Neuronal stem cell (in vitro differentiated cells): ENCODE measurements at regions not wholly inside any gene's neighbourhood (a gene's known extent, or its start where the extent isn't known, plus 50 kb on each side); places are given as distances from the start of the nearest gene placed in this dataset.

Experiments used
- DNase-seq: peaks from one replicate; pipeline ENCODE4 v3.0.0-alpha.2; 2013; ENCODE audit warnings: low spot score
- H2AFZ ChIP-seq: one replicate; pipeline ENCODE4 v1.6.1; 2013; ENCODE audit warnings: mild to moderate bottlenecking, low read length, inconsistent platforms
- H2AK5ac ChIP-seq: 2 replicates; pipeline ENCODE4 v1.6.1; 2013; ENCODE audit warnings: low read depth, mild to moderate bottlenecking, inconsistent platforms, low read length, moderate library complexity, mixed read lengths
- H2BK120ac ChIP-seq: 2 replicates; pipeline ENCODE4 v1.6.1; 2013; ENCODE audit warnings: low read depth, mild to moderate bottlenecking, inconsistent platforms, low read length, moderate library complexity, mixed read lengths
- H2BK12ac ChIP-seq: one replicate; pipeline ENCODE4 v1.6.1; 2013; ENCODE audit warnings: low read length, inconsistent platforms
- H2BK15ac ChIP-seq: 2 replicates; pipeline ENCODE4 v1.6.1; 2013; ENCODE audit warnings: mild to moderate bottlenecking, low read length, inconsistent platforms, mixed read lengths
- H2BK5ac ChIP-seq: one replicate; pipeline ENCODE4 v1.6.1; 2013; ENCODE audit warnings: inconsistent platforms, mild to moderate bottlenecking, low read length, moderate library complexity
- H3K14ac ChIP-seq: one replicate; pipeline ENCODE4 v1.6.1; 2013; ENCODE audit warnings: low read length, inconsistent platforms
- H3K18ac ChIP-seq: 2 replicates; pipeline ENCODE4 v1.6.1; 2013; ENCODE audit warnings: low read length, inconsistent platforms
- H3K23ac ChIP-seq: 2 replicates; pipeline ENCODE4 v1.6.1; 2013; ENCODE audit warnings: low read depth, mild to moderate bottlenecking, mixed read lengths, low read length, inconsistent platforms; ENCODE audit not compliant: poor library complexity
- H3K27ac ChIP-seq: replicated peaks from 3 replicates; pipeline ENCODE4 v1.5.1; 2013; ENCODE audit warnings: low read length, inconsistent platforms
- H3K27me3 ChIP-seq, 3 experiments: 2 replicates each; pipeline ENCODE4 v1.6.1; 2013; ENCODE audit warnings: low read length in 3 of 3, mild to moderate bottlenecking in 2 of 3, inconsistent platforms in 1 of 3, low read depth in 1 of 3, mixed read lengths in 1 of 3, moderate library complexity in 1 of 3; ENCODE audit not compliant: control insufficient read depth in 3 of 3, insufficient read depth in 3 of 3
- H3K36me3 ChIP-seq, 2 donors: replicated peaks in 1 of 2; 2 replicates each; pipeline ENCODE4 v1.6.1; 2013; ENCODE audit warnings: low read length in 2 of 2; ENCODE audit not compliant: control insufficient read depth in 2 of 2, insufficient read depth in 2 of 2
- H3K4ac ChIP-seq: 2 replicates; pipeline ENCODE4 v1.6.1; 2013; ENCODE audit warnings: inconsistent platforms, mild to moderate bottlenecking, low read length, moderate library complexity
- H3K4me1 ChIP-seq, 2 donors: 1 replicate in 1 of 2; 2 replicates in 1 of 2; pipeline ENCODE4 v1.6.1; 2013; ENCODE audit warnings: low read length in 2 of 2, low read depth in 1 of 2; ENCODE audit not compliant: control insufficient read depth in 2 of 2, insufficient read depth in 1 of 2
- H3K4me2 ChIP-seq: one replicate; pipeline ENCODE4 v1.6.1; 2013; ENCODE audit warnings: mild to moderate bottlenecking, low read length, inconsistent platforms; ENCODE audit not compliant: insufficient read depth, poor library complexity, severe bottlenecking
- H3K4me3 ChIP-seq, 2 donors: 2 replicates each; pipeline ENCODE4 v1.5.1; 2013; ENCODE audit warnings: low read length in 2 of 2, mild to moderate bottlenecking in 2 of 2, inconsistent platforms in 1 of 2, moderate library complexity in 1 of 2
- H3K79me1 ChIP-seq: one replicate; pipeline ENCODE4 v1.6.1; 2013; ENCODE audit warnings: low read depth, mild to moderate bottlenecking, inconsistent platforms, low read length, moderate library complexity
- H3K9ac ChIP-seq: one replicate; pipeline ENCODE4 v1.6.1; 2013; ENCODE audit warnings: mild to moderate bottlenecking, low read depth, low read length, inconsistent platforms; ENCODE audit not compliant: poor library complexity
- H3K9me3 ChIP-seq, 2 donors: replicated peaks in 1 of 2; 2 replicates each; pipeline versions ENCODE3 to v1.6.1; 2013; ENCODE audit warnings: low read length in 2 of 2, mild to moderate bottlenecking in 2 of 2, inconsistent platforms in 1 of 2, low read depth in 1 of 2, mixed read lengths in 1 of 2, moderate library complexity in 1 of 2; ENCODE audit not compliant: control insufficient read depth in 2 of 2, insufficient read depth in 1 of 2
- H4K8ac ChIP-seq: one replicate; pipeline ENCODE4 v1.6.1; 2013; ENCODE audit warnings: low read depth, mild to moderate bottlenecking, inconsistent platforms, low read length, moderate library complexity
- H4K91ac ChIP-seq: one replicate; pipeline ENCODE4 v1.6.1; 2013; ENCODE audit warnings: low read length, low read depth, mild to moderate bottlenecking, inconsistent platforms; ENCODE audit not compliant: poor library complexity
- WGBS, 2 donors: extraction: QIAGEN DNeasy Blood & Tissue Kit; methylation state at CpG; one replicate each; pipeline ENCODE4 v1.1.7; 2013; ENCODE audit warnings: missing lambda C conversion rate in 2 of 2, mixed read lengths in 1 of 2; ENCODE audit not compliant: insufficient read length in 2 of 2, insufficient replicate concordance in 1 of 2; ENCODE audit errors: extremely low coverage in 2 of 2; 5-methylcytosine and 5-hydroxymethylcytosine counted together

DNA sequence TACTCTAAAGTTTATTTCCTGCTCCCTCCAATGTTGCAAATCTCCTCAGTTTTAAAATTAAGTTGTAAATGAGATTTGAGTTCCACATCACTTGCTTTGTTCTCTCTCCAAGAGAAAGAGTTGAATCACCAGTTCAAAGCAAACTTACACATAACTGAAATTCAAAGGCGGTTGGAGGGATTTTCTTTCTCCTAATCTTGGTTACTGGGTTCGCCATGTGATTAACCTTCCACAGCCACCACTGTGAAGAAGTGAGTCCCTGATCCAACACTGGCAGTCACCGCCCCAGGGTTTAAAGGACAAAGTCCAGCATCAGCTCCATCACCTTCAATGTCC lies 247.1 kb downstream of the MYCN start:
- Histone ChIP-seq H2AFZ (no peak overlapping the region), H3K27me3 (no peaks in the 10 kb centered on the region), H3K4ac (no peak overlapping the region), H3K4me1 (peaks cover 21 to 40% of the 10 kb centered on the region in 2 donors), H3K79me1 (no peaks in the 10 kb centered on the region), H3K9ac (no peak overlapping the region), H3K18ac (no peak overlapping the region), H3K27ac (no peak overlapping the region), H3K4me2 (no peak overlapping the region), H2AK5ac (no peak overlapping the region), H3K23ac (no peak overlapping the region), H2BK15ac (no peak overlapping the region), H2BK12ac (no peak overlapping the region), H3K14ac (no peak overlapping the region), H3K36me3 (no peaks in the 10 kb centered on the region), H4K8ac (no peak overlapping the region), H3K4me3 (no peak overlapping the region), H2BK120ac (no peak overlapping the region), H4K91ac (no peak overlapping the region), H2BK5ac (no peak overlapping the region), H3K9me3 (no peaks in the 10 kb centered on the region)
- no CpG with 5 or more reads among the region's 3 CpGs for WGBS, 2 donors
- DNase-seq: no peak

DNA sequence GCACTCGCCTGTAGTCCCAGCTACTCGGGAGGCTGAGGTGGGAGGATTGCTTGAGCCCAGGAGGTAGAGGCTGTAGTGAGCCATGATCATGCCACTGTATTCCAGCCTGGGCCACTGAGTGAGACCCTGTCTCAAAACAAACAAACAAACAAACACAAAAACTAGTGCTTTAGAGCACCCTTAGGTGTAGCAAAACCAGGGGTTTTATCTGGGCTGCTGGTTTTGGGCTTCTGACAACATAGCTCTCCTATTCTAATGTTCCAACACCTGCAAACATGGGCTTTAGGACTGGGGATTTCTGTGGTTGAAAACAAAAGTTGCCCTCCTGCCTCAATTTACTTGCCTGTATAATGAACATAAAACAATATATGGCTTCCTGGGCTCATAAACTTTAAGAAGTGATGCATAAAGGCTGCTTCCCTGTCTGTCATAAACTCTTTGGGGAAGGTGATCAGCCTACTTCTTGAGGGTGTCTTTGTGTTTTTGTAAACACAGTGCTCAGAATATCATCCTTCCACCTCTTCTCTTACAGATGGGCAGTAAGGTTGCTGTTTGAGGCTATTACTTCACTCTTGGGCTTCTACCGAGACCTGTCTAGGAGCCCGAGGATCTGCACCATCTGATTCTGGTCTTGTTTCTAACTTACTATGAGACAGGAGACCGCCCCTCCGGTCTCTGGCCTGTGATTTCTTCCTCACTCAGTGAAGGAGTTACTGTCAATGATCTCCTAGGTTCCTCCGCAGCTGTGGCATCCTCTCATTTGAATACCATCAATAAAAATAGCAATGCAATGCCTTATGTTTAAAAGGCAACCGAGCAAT lies 246.5 kb downstream of the MYCN start:
- no peak overlapping the region for H3K4me3 ChIP-seq
- no peak overlapping the region for H2BK15ac ChIP-seq
- H3K14ac ChIP-seq: no peak overlapping the region
- no peak overlapping the region for H2AFZ ChIP-seq
- no peak overlapping the region for H2BK5ac ChIP-seq
- DNase-seq: no peak
- H3K4me1 ChIP-seq: peaks cover 21 to 40% of the 10 kb centered on the region in 2 donors
- no peak overlapping the region for H4K91ac ChIP-seq
- no peak overlapping the region for H2AK5ac ChIP-seq
- no peak overlapping the region for H3K4ac ChIP-seq
- no peaks in the 10 kb centered on the region for H3K27me3 ChIP-seq
- WGBS, 2 donors: no CpG with 5 or more reads among the region's 8 CpGs
- no peak overlapping the region for H3K23ac ChIP-seq
- H3K9me3 ChIP-seq: no peaks in the 10 kb centered on the region
- H3K18ac ChIP-seq: no peak overlapping the region
- no peak overlapping the region for H4K8ac ChIP-seq
- no peak overlapping the region for H2BK120ac ChIP-seq
- no peak overlapping the region for H3K27ac ChIP-seq
- no peaks in the 10 kb centered on the region for H3K79me1 ChIP-seq
- no peaks in the 10 kb centered on the region for H3K36me3 ChIP-seq
- H3K4me2 ChIP-seq: no peak overlapping the region
- no peak overlapping the region for H3K9ac ChIP-seq
- H2BK12ac ChIP-seq: no peak overlapping the region

DNA sequence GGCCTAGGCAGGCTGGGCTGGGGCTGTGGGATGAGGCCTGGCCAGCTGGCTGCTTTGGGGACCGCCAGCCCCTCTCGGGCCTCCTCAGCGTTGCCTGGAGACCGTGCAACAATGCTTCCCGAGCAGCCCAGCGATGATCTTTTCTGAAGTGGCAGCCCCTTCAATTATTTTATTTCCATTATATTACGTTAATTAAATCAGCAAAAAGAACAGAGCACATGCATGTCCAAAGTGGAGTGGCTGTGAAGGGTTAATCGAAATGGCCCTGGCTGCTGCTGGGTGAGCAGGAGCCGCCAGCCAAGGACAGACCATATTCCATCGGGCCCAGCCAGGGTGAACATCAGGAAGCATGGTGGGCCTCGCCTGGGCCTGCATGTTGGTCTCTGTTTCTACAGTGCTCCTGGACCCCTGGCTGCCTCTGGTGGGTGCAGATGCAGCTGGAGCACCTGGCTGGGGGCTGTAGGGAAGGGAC lies 245.5 kb downstream of the MYCN start:
- Histone ChIP-seq H3K14ac (no peak overlapping the region), H2AK5ac (no peak overlapping the region), H3K27me3 (no peaks in the 10 kb centered on the region), H3K79me1 (no peaks in the 10 kb centered on the region), H3K9ac (no peak overlapping the region), H3K36me3 (no peaks in the 10 kb centered on the region), H4K91ac (no peak overlapping the region), H2BK120ac (no peak overlapping the region), H2BK15ac (peak overlapping the region; percentile 13), H3K4me1 (peaks cover 21 to 40% of the 10 kb centered on the region in 2 donors), H4K8ac (no peak overlapping the region), H2BK12ac (peak overlapping the region; percentile 53), H3K23ac (peak overlapping the region; percentile 69), H2BK5ac (peak overlapping the region; percentile 67), H3K4ac (peak overlapping the region; percentile 26), H3K18ac (peak overlapping the region; percentile 89), H3K9me3 (no peaks in the 10 kb centered on the region), H2AFZ (peak overlapping the region; percentile 62), H3K27ac (no peak overlapping the region), H3K4me2 (no peak overlapping the region), H3K4me3 (no peak overlapping the region)
- no CpG with 5 or more reads among the region's 11 CpGs for WGBS, 2 donors
- no peak for DNase-seq

GRCh38 chr2:16184945-16185660 lies 244.8 kb downstream of the MYCN start:
- Histone ChIP-seq H3K4me2 (no peak overlapping the region), H2AFZ (peak overlapping the region; percentile 62), H3K4ac (no peak overlapping the region), H3K9me3 (no peaks in the 10 kb centered on the region), H4K91ac (no peak overlapping the region), H3K23ac (no peak overlapping the region), H3K14ac (no peak overlapping the region), H3K36me3 (no peaks in the 10 kb centered on the region), H3K27me3 (no peaks in the 10 kb centered on the region), H2BK5ac (no peak overlapping the region), H3K18ac (peak overlapping the region; percentile 21), H3K27ac (no peak overlapping the region), H3K9ac (no peak overlapping the region), H2BK120ac (no peak overlapping the region), H2BK15ac (no peak overlapping the region), H2AK5ac (no peak overlapping the region), H3K79me1 (no peaks in the 10 kb centered on the region), H3K4me1 (peaks cover 21 to 41% of the 10 kb centered on the region in 2 donors), H3K4me3 (no peak overlapping the region), H4K8ac (peak overlapping the region; percentile 77), H2BK12ac (peak overlapping the region; percentile 7)
- no CpG with 5 or more reads among the region's 9 CpGs for WGBS, 2 donors
- DNase-seq: no peak
